DMS53 treated with DMSO at 0.1 percent for 48 hours (cell line): ENCODE measurements at regions not wholly inside any gene's neighbourhood (a gene's known extent, or its start where the extent isn't known, plus 50 kb on each side); places are given as distances from the start of the nearest gene placed in this dataset.
"Not testable (repeated sequence)": the region's sequence is repeated elsewhere in the genome, so short reads cannot be mapped to it uniquely, and the experiment has no call there.

Experiments
- DNase-seq: peaks from one replicate; lab custom pipeline; 2025; ENCODE audit not compliant: unreplicated experiment; lab: John Stamatoyannopoulos, UW

- DNase-seq, result no peak
Observed at GRCh38 chr2:39487398-39488250, 50.5 kb upstream of the MAP4K3 start.

GRCh38 chr2:39488450-39488849, 51.4 kb upstream of the MAP4K3 start:
- DNase-seq, result no peak

- DNase-seq, result no peak
Observed at GRCh38 chr2:39490586-39490985, 53.5 kb upstream of the MAP4K3 start.

GRCh38 chr2:39491653-39492052, 54.6 kb upstream of the MAP4K3 start:
- no peak for DNase-seq

- peak; percentile 63 for DNase-seq
Observed at GRCh38 chr2:39492095-39492590, 55.1 kb upstream of the MAP4K3 start.

GRCh38 chr2:39492716-39493115, 55.6 kb upstream of the MAP4K3 start:
- DNase-seq, result no peak

- no peak for DNase-seq
Observed at GRCh38 chr2:39494784-39495251, 57.7 kb upstream of the MAP4K3 start.

- no peak for DNase-seq
Observed at GRCh38 chr2:39497082-39497801, 60.2 kb upstream of the MAP4K3 start.

GRCh38 chr2:39498176-39498575, 61.1 kb upstream of the MAP4K3 start:
- DNase-seq, result not testable (repeated sequence)

- no peak for DNase-seq
Observed at GRCh38 chr2:39498786-39499185, 61.7 kb upstream of the MAP4K3 start.

- DNase-seq, result no peak
Observed at GRCh38 chr2:39499336-39499735, 62.3 kb upstream of the MAP4K3 start.

- DNase-seq, result no peak
Observed at GRCh38 chr2:39501412-39501811, 64.3 kb upstream of the MAP4K3 start.

GRCh38 chr2:39503277-39503676, 66.2 kb upstream of the MAP4K3 start:
- DNase-seq, result no peak

GRCh38 chr2:39504790-39505335, 67.8 kb upstream of the MAP4K3 start:
- DNase-seq, result no peak

- DNase-seq, result no peak
Observed at GRCh38 chr2:39506215-39506614, 69.1 kb upstream of the MAP4K3 start.

- no peak for DNase-seq
Observed at GRCh38 chr2:39508198-39508597, 71.1 kb upstream of the MAP4K3 start.

GRCh38 chr2:39510140-39510539, 73.1 kb upstream of the MAP4K3 start:
- DNase-seq, result no peak

- DNase-seq, result no peak
Observed at GRCh38 chr2:39511219-39511604, 74.1 kb upstream of the MAP4K3 start.

GRCh38 chr2:39511605-39512433, 74.7 kb upstream of the MAP4K3 start:
- no peak for DNase-seq

GRCh38 chr2:39512434-39512935, 75.4 kb upstream of the MAP4K3 start:
- no peak for DNase-seq

- DNase-seq, result no peak
Observed at GRCh38 chr2:39512941-39513340, 75.9 kb upstream of the MAP4K3 start.
